ENCODE measurements at regions not wholly inside any gene's neighbourhood (a gene's known extent, or its start where the extent isn't known, plus 50 kb on each side); places are given as distances from the start of the nearest gene placed in this dataset.

DNA sequence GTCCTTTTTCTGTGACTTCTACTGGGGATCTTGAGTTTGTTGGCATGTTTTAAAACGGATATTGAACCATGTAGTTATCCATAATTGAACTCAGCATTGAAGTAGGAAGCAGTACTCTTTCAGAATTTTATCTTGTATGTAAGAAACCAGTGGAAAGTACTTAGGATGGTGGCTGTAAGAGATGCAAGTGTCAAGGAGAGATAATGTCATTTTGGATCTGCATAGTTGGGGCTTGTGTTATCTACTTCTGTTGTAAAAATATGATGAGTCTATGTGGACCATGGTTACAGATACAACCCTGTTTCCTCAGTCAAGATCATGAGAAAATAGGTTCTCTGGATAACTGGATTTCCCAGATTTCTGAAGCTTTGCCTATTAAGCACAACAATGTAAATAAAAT lies 113.7 kb downstream of the NAB1 start:
- no peak for DNase-seq
- H3K4me2 ChIP-seq (ENCODE audit: low read length, poor library complexity, severe bottlenecking), result no peak overlapping the region
- H2AFZ ChIP-seq (ENCODE audit: low read depth, low read length), result no peak overlapping the region
- no peak overlapping the region for H4K91ac ChIP-seq (ENCODE audit: low read length)
- H3K36me3 ChIP-seq (ENCODE audit: control insufficient read depth in 1 of 2, insufficient read depth in 2 of 2, low read depth in 1 of 2, low read length in 2 of 2), result no peaks in the 10 kb centered on the region
- no peaks in the 10 kb centered on the region for H3K27me3 ChIP-seq (ENCODE audit: control insufficient read depth in 1 of 2, insufficient read depth in 1 of 2, low read length in 2 of 2)
- H3K18ac ChIP-seq (ENCODE audit: low read depth in 1 of 2, low read length in 2 of 2), result no peak overlapping the region
- H2AK5ac ChIP-seq (ENCODE audit: low read length, severe bottlenecking), result no peak overlapping the region
- no peak overlapping the region for H2BK12ac ChIP-seq (ENCODE audit: low read length in 2 of 2)
- H2BK120ac ChIP-seq (ENCODE audit: low read depth, low read length), result no peak overlapping the region
- H2BK15ac ChIP-seq (ENCODE audit: low read depth, poor library complexity, severe bottlenecking), result no peak overlapping the region
- no peak overlapping the region for H3K4ac ChIP-seq (ENCODE audit: low read depth in 1 of 2, low read length in 2 of 2)
- no peak overlapping the region for H2BK5ac ChIP-seq (ENCODE audit: low read depth, low read length, poor library complexity, severe bottlenecking)
- H3K9me3 ChIP-seq (ENCODE audit: control insufficient read depth, low read length), result no peaks in the 10 kb centered on the region
- 94% methylated on average over 1 of the region's 1 CpG for WGBS
- H3K27ac ChIP-seq (ENCODE audit: low read length, poor library complexity, severe bottlenecking), result no peak overlapping the region
- no peaks in the 10 kb centered on the region for H3K79me1 ChIP-seq (replicated peaks; ENCODE audit: low read length, poor library complexity, severe bottlenecking)
- no peaks in the 10 kb centered on the region for H3K4me1 ChIP-seq (ENCODE audit: control insufficient read depth, insufficient read depth, low read depth, low read length)
- H3K14ac ChIP-seq (ENCODE audit: low read length in 2 of 2), result no peak overlapping the region
- H3K4me3 ChIP-seq (ENCODE audit: insufficient read depth in 1 of 2, low read depth in 1 of 2, low read length in 2 of 2), result no peak overlapping the region
- no peak overlapping the region for H3K9ac ChIP-seq (ENCODE audit: low read length)
- no peak overlapping the region for H3K23ac ChIP-seq (ENCODE audit: low read length in 2 of 2)
- H4K8ac ChIP-seq (ENCODE audit: low read length), result no peak overlapping the region

- Histone ChIP-seq H4K91ac (ENCODE audit: low read length) (no peak overlapping the region), H2BK15ac (ENCODE audit: low read depth, poor library complexity, severe bottlenecking) (no peak overlapping the region), H3K36me3 (ENCODE audit: control insufficient read depth in 1 of 2, insufficient read depth in 2 of 2, low read depth in 1 of 2, low read length in 2 of 2) (no peaks in the 10 kb centered on the region), H3K27ac (ENCODE audit: low read length, poor library complexity, severe bottlenecking) (no peak overlapping the region), H3K9ac (ENCODE audit: low read length) (no peak overlapping the region), H2BK12ac (ENCODE audit: low read length in 2 of 2) (peak overlapping the region in 1 of 2 experiments; percentile 63), H3K14ac (ENCODE audit: low read length in 2 of 2) (no peak overlapping the region), H3K79me1 (replicated peaks; ENCODE audit: low read length, poor library complexity, severe bottlenecking) (no peaks in the 10 kb centered on the region), H2BK5ac (ENCODE audit: low read depth, low read length, poor library complexity, severe bottlenecking) (no peak overlapping the region), H3K9me3 (ENCODE audit: control insufficient read depth, low read length) (no peaks in the 10 kb centered on the region), H3K23ac (ENCODE audit: low read length in 2 of 2) (no peak overlapping the region), H4K8ac (ENCODE audit: low read length) (no peak overlapping the region), H2BK120ac (ENCODE audit: low read depth, low read length) (no peak overlapping the region), H3K27me3 (ENCODE audit: control insufficient read depth in 1 of 2, insufficient read depth in 1 of 2, low read length in 2 of 2) (no peaks in the 10 kb centered on the region), H3K18ac (ENCODE audit: low read depth in 1 of 2, low read length in 2 of 2) (peak overlapping the region in 1 of 2 experiments; percentile 57), H2AK5ac (ENCODE audit: low read length, severe bottlenecking) (no peak overlapping the region), H3K4ac (ENCODE audit: low read depth in 1 of 2, low read length in 2 of 2) (no peak overlapping the region), H3K4me1 (ENCODE audit: control insufficient read depth, insufficient read depth, low read depth, low read length) (no peaks in the 10 kb centered on the region), H3K4me3 (ENCODE audit: insufficient read depth in 1 of 2, low read depth in 1 of 2, low read length in 2 of 2) (no peak overlapping the region), H3K4me2 (ENCODE audit: low read length, poor library complexity, severe bottlenecking) (no peak overlapping the region), H2AFZ (ENCODE audit: low read depth, low read length) (no peak overlapping the region)
- DNase-seq, result no peak
These were observed 114.2 kb downstream of the NAB1 start for GRCh38 chr2:190763100-190763499.

DNA sequence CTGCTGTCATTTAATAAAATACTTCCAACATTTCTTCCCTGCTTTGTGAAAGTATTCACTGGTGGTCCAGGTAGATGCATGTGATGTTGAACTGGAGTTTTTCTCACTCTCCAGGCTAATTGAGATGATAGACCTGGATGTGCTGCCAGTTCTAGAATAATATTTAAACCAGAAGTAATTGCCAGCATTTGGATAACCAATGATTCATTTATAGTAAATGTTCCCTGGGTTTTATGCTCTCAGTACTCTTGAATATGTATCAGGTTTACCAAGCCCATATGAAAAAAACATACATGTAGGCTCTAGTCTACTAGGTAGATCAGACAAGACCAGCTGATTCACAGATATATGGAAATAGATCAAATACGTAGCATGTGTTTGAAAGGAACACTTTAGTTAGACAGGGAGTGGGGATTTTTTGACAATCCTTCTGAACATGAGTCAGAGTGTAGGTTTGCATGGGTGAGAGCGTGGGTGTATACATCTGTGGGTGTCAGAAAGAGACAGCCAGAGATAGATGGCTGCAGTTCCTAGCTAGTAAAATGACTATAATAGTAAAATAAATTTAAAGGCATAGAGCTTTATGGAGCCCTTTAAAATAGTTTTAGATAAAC lies 115.1 kb downstream of the NAB1 start:
- no peaks in the 10 kb centered on the region for H3K9me3 ChIP-seq (ENCODE audit: control insufficient read depth, low read length)
- no peak overlapping the region for H4K91ac ChIP-seq (ENCODE audit: low read length)
- H3K4ac ChIP-seq (ENCODE audit: low read depth in 1 of 2, low read length in 2 of 2), result no peak overlapping the region
- no peak overlapping the region for H3K4me3 ChIP-seq (ENCODE audit: insufficient read depth in 1 of 2, low read depth in 1 of 2, low read length in 2 of 2)
- DNase-seq, result peak; percentile 40
- H3K9ac ChIP-seq (ENCODE audit: low read length), result no peak overlapping the region
- no peak overlapping the region for H4K8ac ChIP-seq (ENCODE audit: low read length)
- WGBS, result 18% methylated on average over 2 of the region's 2 CpGs
- no peak overlapping the region for H3K23ac ChIP-seq (ENCODE audit: low read length in 2 of 2)
- no peaks in the 10 kb centered on the region for H3K36me3 ChIP-seq (ENCODE audit: control insufficient read depth in 1 of 2, insufficient read depth in 2 of 2, low read depth in 1 of 2, low read length in 2 of 2)
- no peaks in the 10 kb centered on the region for H3K79me1 ChIP-seq (replicated peaks; ENCODE audit: low read length, poor library complexity, severe bottlenecking)
- H2BK120ac ChIP-seq (ENCODE audit: low read depth, low read length), result no peak overlapping the region
- H3K27me3 ChIP-seq (ENCODE audit: control insufficient read depth in 1 of 2, insufficient read depth in 1 of 2, low read length in 2 of 2), result no peaks in the 10 kb centered on the region
- no peak overlapping the region for H2BK15ac ChIP-seq (ENCODE audit: low read depth, poor library complexity, severe bottlenecking)
- H3K18ac ChIP-seq (ENCODE audit: low read depth in 1 of 2, low read length in 2 of 2), result no peak overlapping the region
- H3K4me1 ChIP-seq (ENCODE audit: control insufficient read depth, insufficient read depth, low read depth, low read length), result no peaks in the 10 kb centered on the region
- no peak overlapping the region for H3K27ac ChIP-seq (ENCODE audit: low read length, poor library complexity, severe bottlenecking)
- H2BK12ac ChIP-seq (ENCODE audit: low read length in 2 of 2), result no peak overlapping the region
- H3K14ac ChIP-seq (ENCODE audit: low read length in 2 of 2), result no peak overlapping the region
- no peak overlapping the region for H2BK5ac ChIP-seq (ENCODE audit: low read depth, low read length, poor library complexity, severe bottlenecking)
- H2AK5ac ChIP-seq (ENCODE audit: low read length, severe bottlenecking), result no peak overlapping the region
- H2AFZ ChIP-seq (ENCODE audit: low read depth, low read length), result no peak overlapping the region
- no peak overlapping the region for H3K4me2 ChIP-seq (ENCODE audit: low read length, poor library complexity, severe bottlenecking)

DNA sequence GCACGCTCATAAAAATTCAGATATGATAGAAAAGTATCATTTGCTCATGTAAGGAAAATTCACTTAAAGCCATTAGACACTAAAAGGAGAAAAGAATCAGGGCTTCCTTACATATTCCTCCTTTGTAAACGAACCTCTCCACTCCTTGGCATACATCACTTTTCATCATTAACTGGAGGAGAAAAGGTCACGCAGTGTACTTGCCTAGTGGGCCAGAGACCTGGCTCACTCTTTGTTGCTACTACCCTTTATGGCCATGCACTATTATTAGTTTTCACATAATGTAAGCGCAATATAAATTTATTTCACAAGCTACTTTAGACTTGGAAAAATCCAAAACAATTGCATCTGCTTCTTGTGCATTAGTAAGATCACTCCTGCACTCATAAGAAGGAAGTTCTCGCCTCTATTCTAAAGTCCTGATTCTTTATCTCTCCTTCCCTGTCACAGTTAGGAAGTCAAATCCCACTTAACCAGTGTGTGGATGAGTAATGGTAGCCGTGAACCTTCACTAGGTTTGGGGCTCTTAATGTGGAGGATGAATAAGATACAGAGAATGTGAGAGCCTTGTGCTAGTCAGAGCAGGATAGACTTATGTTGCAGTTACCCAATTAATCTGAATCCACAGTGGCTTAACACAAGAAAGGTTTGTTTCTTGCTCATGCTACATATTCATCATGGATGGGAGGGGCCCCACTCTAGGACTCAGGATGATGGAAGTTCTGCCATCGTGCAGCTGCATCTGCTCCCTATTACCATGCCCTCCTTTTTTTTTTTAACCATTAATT lies 115.0 kb upstream of the GLS start:
- Histone ChIP-seq H3K4me1 (ENCODE audit: control insufficient read depth, insufficient read depth, low read depth, low read length) (no peaks in the 10 kb centered on the region), H2BK5ac (ENCODE audit: low read depth, low read length, poor library complexity, severe bottlenecking) (no peak overlapping the region), H3K23ac (ENCODE audit: low read length in 2 of 2) (no peak overlapping the region), H3K36me3 (ENCODE audit: control insufficient read depth in 1 of 2, insufficient read depth in 2 of 2, low read depth in 1 of 2, low read length in 2 of 2) (no peaks in the 10 kb centered on the region), H3K27ac (ENCODE audit: low read length, poor library complexity, severe bottlenecking) (no peak overlapping the region), H3K27me3 (ENCODE audit: control insufficient read depth in 1 of 2, insufficient read depth in 1 of 2, low read length in 2 of 2) (no peaks in the 10 kb centered on the region), H2BK120ac (ENCODE audit: low read depth, low read length) (no peak overlapping the region), H3K79me1 (replicated peaks; ENCODE audit: low read length, poor library complexity, severe bottlenecking) (no peaks in the 10 kb centered on the region), H3K4ac (ENCODE audit: low read depth in 1 of 2, low read length in 2 of 2) (no peak overlapping the region), H3K18ac (ENCODE audit: low read depth in 1 of 2, low read length in 2 of 2) (no peak overlapping the region), H2AFZ (ENCODE audit: low read depth, low read length) (no peak overlapping the region), H4K8ac (ENCODE audit: low read length) (no peak overlapping the region), H3K9me3 (ENCODE audit: control insufficient read depth, low read length) (no peaks in the 10 kb centered on the region), H4K91ac (ENCODE audit: low read length) (no peak overlapping the region), H2BK12ac (ENCODE audit: low read length in 2 of 2) (no peak overlapping the region), H2AK5ac (ENCODE audit: low read length, severe bottlenecking) (no peak overlapping the region), H2BK15ac (ENCODE audit: low read depth, poor library complexity, severe bottlenecking) (no peak overlapping the region), H3K4me2 (ENCODE audit: low read length, poor library complexity, severe bottlenecking) (no peak overlapping the region), H3K4me3 (ENCODE audit: insufficient read depth in 1 of 2, low read depth in 1 of 2, low read length in 2 of 2) (no peak overlapping the region), H3K9ac (ENCODE audit: low read length) (no peak overlapping the region), H3K14ac (ENCODE audit: low read length in 2 of 2) (no peak overlapping the region)
- peak; percentile 81 for DNase-seq
- 64% methylated on average over 5 of the region's 7 CpGs for WGBS

Measured in mesenchymal stem cell (in vitro differentiated cells and primary cell).